ENCODE measurements at regions not wholly inside any gene's neighbourhood (a gene's known extent, or its start where the extent isn't known, plus 50 kb on each side); places are given as distances from the start of the nearest gene placed in this dataset.
"Not testable (repeated sequence)": the region's sequence is repeated elsewhere in the genome, so short reads cannot be mapped to it uniquely, and the experiment has no call there.

GRCh38 chr2:113336040-113336439 lies 57.3 kb upstream of the PAX8 start:
- TF ChIP-seq CTCF, EZH2phosphoT487 (IDR thresholded peaks at IDR 0.05; ENCODE audit: low read length): not testable (repeated sequence)

Measured in MM.1S (cell line).